GM21360 (cell line): ENCODE measurements at regions not wholly inside any gene's neighbourhood (a gene's known extent, or its start where the extent isn't known, plus 50 kb on each side); places are given as distances from the start of the nearest gene placed in this dataset.

Experiments
- ATAC-seq: cut with Tn5 transposase; IDR thresholded peaks from one replicate; pipeline ENCODE4 v1.9.1; 2021; ENCODE audit warnings: mild to moderate bottlenecking, moderate library complexity; ENCODE audit not compliant: unreplicated experiment

- peak; percentile 29 for ATAC-seq
Measured at GRCh38 chr1:212557739-212558692, 50.5 kb upstream of the ATF3 start.

DNA sequence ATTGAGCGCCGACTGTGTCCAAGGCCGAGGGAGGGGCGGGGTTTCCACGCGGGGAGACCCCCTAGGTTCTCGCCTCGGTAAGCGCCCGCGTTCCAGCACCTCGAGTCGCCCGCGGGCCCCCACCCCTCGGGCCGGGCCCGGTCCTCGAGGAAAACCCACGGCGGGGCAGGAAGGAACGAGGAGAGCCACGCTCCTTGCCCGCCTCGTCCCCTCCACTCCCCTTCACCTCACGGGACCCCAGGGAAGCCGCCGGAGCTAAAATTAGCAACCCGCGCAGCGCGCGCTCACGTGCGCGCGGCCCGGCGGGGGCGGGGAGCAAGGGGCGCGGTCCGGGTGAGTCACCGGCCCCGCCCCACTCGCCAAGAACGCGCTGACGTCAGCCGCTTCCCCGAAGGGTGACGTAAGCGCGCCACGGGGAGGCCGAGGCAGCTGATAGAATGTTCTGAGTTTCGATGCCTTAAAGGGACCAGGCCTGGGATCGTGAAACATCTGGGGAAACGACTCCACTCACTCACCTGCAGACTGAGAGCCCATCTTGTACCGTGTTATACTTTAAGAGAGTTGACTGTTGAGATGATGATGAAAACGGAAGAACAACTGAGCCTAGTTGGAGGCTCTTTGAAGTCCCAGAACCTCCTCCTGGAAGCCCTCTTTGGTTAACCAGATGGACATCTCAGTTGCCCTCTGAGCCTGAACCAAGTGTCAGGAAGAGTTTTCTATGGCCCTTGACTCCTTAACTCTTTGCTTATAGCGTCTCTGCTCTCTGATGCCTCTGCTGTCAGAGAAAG lies 49.7 kb upstream of the ATF3 start:
- peak; percentile 89 for ATAC-seq
